Umbilical cord (tissue), 1 donor: ENCODE measurements at regions not wholly inside any gene's neighbourhood (a gene's known extent, or its start where the extent isn't known, plus 50 kb on each side); places are given as distances from the start of the nearest gene placed in this dataset.

Experiments used
- DNase-seq: peaks from one replicate; pipeline ENCODE4 v3.0.0-alpha.2; 2015; ENCODE audit warnings: low spot score

DNA sequence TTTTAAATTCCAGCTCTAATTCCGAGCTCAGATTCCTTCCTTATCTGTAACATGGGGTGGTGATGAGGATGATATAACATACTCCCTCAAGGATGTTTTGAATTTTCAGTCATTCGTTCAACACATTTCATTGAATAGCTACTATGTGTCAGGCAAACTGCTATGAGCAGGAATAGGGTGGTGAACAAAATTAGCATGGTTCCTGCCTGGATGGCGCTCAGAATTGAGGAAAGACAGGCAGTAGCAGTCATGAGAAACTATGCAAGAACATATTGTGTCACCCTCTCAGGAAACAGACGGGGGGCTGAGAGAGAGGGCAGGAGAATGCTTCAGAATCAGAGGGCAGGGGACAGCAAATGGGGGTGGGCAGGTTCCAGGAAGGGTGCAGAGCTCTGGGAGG, 265.2 kb downstream of the NSG2 start:
- no peak for DNase-seq

DNA sequence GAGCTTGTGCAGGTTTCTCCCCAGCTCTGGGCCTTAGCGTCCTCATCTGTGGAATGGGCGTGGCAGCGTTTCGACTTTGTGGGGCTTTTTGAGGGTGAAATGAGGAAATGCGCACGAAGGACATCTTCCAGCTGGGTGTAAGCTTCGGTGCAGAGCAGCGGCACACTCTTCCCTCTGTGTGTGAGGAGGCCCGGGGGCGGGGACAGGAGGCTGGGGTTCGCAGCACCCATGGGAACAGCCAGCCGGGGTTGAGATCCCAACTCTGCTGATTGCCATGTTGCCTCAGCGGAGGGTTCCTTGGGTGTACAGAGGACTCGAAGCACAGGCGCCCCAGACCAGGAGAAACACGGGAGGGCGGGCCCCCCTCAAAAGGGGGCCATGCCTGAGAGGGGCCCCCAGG, 265.6 kb downstream of the NSG2 start:
- no peak for DNase-seq

DNA sequence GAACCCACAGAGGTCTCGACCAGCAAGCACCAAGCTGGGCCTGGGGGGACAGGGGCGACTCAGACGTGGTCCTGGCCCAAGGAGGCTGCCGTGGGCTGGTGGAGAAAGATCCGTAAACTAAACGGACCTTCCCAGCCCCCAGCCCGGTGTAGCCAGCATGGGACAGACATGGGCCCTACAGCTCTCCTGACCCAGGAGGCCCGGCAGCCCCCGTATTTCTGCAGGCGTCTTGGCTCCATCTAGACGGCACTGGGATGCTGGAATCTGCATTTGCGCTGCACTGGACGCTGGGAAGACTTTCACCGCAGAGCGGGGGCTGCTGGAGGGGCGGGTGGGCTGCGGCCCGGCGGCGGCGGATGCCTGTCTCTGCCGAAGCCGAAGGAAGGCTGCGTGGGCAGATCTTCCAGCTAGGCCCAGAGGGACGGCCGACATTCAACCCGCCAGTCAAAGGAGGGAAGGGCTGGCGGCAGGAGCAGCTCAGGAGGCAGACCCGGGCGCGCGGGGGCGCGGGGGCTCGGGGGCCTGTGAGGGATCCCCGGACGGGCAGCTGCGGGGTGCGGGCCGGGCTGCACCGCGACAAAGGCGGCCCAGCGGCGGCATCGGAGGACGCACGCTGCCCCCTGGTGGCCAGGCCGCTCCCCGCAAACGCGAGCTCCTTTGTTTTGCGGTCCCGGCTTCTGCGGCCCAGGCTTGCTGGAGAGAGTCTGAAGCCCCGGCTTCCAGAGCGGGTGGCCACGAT, 266.2 kb downstream of the NSG2 start:
- peak; percentile 49 for DNase-seq

DNA sequence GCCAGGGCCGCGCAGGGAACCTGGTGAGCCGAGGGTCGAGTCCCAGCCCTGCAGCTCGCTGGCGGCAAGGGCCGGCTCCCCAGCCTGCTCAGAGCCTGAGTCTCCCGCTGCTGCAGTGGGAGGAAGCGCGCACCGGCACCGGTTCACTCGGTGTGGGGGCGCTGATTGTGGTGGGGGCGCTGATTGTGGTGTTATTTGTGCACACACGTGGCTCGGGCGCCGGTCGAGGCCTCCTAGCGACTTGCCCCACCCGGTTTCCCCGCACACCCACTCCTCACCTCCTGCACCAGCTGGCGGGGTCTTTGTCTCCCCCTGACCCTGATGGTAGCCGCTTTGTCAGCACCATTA, 266.7 kb downstream of the NSG2 start:
- no peak for DNase-seq

DNA sequence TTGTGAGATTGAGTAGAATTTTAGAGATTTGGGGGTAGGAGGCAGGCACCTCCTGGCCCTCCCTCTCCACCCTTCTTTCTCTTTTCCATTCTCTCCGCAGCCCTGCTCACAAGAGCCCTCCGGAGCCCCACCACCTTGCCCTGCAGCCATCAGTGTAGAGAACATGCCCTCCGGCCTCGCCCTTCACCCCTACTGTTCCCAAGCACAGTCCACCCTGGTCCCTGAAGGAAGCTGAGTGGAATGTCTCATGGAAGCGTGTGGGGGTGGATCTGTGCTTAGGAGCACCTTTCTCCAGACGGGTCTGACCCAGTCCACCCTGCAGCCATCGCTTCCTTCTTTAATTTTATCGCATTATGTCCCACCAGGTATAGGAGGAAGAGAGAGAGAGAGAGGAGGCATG, 267.1 kb downstream of the NSG2 start:
- DNase-seq, result no peak

DNA sequence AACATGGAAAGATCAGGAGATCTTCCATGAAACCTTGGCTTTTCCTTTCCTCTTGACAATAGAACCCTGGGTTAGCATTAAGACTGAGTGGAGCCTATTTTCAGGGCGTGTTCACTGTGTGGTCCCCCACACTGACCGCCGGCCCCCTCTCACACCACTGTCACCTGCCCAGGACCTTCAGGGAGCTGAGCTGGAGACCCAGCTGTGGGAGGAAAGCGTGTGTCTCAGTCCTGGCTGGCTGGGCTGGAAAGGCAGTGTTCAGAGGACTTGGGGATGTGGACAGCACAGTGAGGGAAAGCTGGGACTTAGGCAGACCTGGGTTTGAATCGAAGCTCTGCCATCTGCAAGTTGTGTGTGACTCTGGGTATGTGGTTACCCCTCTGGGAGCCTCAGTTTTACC, 268.1 kb downstream of the NSG2 start:
- no peak for DNase-seq

DNA sequence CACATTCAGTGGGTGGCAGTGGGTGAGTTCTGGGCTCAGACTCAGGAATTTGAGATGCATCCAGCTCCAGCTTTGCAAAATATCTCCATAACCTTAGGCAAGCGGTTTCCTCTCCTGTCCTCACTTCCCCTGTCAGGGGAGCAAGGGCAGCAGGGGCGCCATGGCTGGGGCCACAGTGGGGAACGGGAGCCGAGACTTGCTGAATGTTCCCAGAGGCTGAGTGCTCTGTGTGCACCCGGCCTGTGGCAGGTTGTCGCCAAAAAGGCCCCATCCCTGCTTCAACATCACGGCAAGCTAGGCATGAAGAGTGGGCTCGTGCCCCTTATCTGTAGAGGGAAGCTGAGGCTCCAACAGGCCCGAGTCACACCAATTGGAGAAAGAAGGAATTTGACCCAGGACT, 268.8 kb downstream of the NSG2 start:
- no peak for DNase-seq

DNA sequence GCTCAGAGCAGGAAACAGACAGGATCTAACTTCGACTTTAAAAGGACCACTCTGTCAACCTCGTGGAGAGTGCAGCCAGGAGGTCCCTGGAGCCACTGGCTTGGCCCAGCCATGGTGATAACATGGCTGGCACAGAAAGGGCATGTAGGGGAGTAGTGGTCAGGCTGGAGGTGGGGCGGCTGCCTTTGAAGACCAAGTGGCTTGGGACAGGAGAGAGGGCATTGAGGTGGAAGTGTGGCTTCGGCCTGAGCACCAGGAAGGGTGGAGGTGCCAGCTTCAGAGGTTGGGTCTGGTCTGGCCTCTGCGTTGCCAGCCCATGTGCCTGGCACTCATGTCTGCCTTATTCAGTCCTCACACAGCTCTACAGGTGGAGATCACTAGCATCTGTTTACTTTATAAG, 270.0 kb downstream of the NSG2 start:
- no peak for DNase-seq

DNA sequence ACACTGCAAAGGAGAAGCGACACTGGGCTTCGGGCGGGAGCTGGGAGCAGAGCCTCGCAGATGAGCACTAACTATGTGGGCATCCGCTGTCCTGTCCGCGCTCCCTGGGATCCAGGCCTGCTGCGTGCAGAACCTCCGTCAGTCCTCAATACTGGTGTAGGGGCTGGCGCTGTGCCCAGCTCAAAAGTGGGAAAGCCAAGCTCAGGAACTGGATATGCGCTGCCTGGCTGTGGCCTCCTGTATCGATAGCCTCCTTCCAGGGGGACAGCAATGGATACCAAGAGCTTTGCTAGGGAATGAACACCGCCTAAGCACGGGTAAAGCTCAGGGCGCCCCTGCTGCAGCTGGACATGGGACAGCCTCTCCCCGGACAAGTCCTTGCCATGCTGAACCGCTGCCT, 270.4 kb downstream of the NSG2 start:
- DNase-seq, result no peak

DNA sequence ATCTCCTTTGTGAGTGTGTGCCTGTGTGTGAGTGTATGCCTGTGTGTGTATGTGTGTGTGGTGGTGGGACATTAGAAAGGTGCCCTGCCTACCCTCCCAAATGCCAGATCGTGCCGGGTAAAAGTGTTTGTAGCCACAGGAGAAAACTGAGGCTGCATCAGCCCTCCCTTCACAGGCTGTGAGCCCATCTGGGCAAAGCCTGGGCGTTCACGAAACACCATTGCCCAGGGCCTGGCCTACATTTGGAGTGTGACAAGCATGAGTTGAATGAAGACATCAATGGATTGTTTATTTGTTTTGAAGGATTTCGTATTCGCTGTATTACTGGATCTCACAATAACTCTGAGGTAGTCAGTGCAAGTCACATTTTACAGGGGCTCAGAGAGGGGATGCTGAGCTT, 270.8 kb downstream of the NSG2 start:
- DNase-seq, result no peak

DNA sequence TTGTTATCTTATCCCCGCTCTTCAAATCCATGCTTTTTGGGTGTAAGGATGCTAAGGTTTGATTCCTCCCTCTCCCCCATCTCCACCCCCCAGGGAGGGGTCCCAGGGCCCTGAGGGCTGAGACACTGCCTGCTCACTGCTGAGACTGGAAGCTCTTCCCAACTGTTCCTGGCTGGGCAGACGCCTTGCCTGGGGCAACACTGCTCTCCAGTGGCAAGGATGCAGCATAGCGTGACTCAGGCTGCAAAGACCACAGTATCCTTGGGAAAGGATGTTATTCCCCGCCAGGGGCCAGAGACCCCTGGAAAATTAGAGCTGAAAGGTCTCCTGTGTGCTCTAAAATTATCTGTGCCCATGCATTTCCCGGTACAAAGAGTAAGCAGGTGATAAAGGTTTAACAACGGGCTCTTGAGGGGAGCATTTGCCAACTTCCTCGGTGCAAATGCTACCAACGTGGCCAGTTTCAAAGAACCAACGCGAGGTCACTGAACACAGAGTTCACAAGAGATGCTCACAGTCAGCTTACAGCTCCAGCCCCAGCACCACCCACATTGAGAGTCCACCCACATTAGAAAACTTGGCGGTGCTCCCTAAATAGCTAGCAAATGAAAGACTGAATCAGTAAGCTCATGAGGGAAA, 271.9 kb downstream of the NSG2 start:
- DNase-seq, result peak; percentile 57

DNA sequence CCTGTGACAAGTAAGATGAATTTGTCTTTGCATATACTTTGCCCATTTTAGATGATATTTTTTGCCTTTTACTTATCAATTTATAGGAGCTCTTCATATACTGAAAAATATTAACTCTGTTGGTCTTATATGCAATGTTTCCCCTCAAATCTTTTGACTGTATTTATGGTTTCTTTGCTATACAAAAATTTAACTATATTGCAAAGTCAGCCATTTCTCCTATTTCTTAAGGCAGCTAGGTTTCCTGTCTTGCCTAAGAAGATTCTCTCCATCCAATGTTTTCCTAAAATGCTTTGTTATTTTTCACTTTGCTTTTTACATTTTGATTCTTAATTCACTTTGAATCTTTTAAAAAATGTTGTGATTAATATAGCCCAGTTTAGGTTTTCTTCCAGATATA, 273.1 kb downstream of the NSG2 start:
- DNase-seq, result no peak

DNA sequence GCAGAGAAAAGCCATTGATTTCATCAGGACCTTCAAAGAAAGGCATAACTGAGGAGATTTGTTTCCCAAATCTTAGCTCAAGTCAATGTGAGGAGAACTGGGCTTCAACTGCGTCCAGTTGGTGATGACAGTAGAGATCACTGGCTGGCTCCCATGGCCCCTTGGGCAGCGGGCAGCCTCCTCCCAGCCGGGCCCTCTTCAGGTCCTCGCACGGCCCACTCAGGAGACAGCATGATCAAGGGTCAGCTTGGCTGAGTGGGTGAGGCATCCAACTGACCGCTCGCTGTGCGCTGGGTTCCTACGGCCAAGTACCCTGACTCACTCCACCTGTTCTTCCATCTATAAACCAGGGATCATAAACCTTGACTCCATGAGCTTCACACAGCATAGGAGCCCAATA, 274.0 kb downstream of the NSG2 start:
- no peak for DNase-seq

DNA sequence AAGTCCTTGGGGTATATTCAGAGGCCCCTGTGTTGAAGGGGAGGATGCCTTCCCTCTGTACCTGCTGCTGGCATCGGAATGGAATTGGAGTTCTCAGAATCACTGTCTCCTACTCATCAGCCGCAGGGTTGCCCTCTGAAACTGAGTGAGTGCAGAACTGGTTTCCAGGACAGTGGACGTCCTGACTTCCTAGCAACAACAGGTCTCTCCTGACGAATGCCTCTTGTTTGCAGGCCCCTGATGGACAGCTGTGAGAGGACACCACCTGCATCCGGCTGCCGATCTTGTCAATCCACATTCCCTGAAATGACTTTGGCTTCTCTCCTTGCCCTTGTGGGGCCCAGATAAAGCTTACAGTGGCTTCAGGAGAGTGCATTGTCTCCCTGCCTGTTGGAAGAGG, 274.5 kb downstream of the NSG2 start:
- DNase-seq, result no peak

DNA sequence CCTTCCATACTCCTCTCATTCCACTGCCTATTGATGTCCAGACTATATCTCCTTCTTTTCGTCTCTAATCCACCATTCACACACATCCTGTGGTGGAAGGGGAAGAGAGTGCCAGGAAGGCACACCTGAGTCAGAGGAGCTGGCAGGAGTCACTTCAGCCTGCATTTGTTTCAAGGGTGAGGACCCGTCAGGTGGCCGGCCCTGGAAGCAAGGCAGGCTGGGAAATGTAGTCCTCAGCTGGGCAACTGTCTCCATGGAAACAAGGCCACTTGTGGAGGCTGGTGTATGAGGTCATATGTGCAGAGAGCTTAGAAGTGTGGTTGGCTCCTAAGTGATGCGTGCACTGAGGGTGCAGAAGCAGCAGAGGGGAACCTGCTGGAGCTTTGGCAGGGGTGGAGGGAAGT, 278.4 kb downstream of the NSG2 start:
- no peak for DNase-seq

DNA sequence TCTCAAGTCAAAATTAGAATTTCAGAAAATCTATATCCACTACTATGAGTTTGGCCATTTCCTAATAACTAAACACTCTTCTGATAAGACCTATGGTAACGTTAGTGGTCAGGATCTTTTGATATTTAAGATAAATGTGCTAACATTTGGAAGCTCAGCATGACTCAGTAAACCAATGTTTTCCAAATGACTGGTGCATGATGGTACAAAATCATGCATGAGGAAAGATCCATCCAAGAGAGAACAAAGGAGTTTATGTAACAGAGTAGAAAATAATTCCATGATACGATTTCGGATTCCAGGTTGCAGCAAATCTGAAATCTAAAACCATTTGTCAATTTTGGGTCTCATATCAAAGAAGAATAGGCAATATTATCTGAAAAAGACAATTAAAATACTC, 279.2 kb downstream of the NSG2 start:
- no peak for DNase-seq

DNA sequence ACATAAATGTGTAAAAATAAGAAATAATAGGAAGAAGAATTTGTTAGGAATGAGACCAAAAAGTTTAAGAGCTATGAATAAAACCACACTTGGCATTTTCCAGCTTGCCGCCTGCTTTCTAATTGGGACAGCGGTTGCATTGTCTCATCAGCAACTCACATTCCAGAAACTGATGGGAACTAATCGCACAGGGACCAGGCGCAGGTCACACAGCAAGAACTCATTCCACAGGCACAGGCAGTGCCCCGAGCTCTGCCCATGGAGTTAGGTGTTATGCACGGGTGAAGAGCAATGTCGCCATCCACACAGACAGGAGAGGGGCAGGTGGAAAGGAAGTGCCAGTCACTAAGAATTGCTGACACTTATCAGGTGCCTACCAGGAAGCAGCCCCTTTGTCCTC, 279.9 kb downstream of the NSG2 start:
- no peak for DNase-seq

DNA sequence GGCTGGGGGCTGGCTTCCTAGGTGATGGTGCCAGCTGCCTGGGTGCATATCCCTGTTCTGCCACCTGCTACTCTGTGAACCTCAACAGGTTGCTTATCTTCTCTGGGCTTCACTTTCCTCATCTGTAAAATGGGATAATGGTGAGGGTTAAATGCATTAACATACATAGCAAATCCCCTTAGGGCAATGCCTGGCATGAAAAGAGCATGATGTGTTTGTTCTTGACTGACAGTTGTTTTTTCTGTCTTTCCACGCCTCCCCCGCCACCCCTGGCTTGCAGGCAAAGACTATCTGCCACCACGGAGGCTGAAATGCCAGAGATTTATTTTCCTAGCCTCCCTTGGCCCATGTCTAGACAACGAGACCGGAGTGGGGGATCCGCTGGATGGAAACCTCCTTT, 280.5 kb downstream of the NSG2 start:
- DNase-seq, result no peak

DNA sequence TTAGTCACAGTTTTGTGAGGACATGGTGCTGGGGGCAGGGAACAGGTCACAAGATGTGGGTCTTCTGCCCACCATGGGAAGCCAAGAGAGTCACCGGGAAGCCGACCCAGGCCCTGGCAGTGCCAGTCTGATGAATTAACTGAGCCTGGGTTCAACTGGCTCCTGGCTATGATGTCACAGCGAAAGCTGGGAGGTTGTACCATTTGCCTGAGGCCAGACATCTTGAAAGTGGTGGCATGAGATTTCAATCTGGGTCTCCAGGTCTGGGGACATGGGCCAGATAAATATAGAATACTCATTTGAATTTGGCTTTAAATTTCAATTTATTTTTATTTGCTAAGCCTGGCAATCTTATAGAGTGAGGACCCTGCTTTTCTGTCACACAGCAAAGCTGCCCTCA, 280.9 kb downstream of the NSG2 start:
- DNase-seq, result no peak

DNA sequence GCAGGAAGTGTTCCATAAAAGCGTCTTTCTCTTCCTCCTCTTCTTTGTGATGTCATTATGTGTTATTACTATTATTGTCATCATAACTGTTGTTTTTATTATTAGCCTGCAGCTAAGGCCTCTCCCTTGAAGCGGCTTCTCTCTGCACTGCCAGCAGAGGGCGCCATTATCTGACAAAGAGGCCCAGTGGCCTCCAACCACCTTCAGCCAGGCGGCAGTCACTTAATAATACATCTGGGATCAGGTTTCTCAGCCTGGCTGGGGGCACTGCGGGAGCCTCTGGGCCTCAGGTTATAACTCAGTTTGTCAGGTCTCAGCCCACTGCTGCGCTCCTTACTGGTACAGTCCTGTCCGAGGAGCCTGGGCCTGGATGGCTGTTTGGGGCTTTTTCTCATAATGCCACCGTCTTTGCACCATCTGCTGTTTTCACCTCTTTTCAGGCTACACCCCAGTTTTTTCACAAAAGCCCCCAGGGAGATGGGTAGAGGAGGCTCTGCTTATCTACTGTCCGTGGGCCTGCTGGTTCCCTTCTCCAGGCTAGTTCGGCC, 281.9 kb downstream of the NSG2 start:
- DNase-seq, result peak; percentile 63

DNA sequence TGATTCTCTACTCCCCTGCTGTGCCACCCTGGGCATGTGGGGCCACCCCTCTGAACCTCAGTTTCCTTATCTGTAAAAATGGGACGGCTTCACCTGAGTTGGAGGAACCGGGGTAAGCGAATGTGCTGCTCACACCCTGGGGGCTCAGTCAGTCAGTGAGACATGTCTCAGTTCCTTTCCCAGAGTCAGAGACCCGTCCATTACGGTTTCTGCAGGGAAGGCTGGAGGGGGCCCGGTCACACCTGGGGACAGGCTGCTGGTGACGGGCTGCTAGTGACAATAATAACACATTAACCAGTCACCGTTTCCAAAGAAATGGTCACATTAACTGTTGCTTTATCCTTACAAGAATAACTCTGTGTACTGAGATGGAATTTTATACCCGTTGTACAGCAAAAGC, 282.4 kb downstream of the NSG2 start:
- DNase-seq, result no peak

DNA sequence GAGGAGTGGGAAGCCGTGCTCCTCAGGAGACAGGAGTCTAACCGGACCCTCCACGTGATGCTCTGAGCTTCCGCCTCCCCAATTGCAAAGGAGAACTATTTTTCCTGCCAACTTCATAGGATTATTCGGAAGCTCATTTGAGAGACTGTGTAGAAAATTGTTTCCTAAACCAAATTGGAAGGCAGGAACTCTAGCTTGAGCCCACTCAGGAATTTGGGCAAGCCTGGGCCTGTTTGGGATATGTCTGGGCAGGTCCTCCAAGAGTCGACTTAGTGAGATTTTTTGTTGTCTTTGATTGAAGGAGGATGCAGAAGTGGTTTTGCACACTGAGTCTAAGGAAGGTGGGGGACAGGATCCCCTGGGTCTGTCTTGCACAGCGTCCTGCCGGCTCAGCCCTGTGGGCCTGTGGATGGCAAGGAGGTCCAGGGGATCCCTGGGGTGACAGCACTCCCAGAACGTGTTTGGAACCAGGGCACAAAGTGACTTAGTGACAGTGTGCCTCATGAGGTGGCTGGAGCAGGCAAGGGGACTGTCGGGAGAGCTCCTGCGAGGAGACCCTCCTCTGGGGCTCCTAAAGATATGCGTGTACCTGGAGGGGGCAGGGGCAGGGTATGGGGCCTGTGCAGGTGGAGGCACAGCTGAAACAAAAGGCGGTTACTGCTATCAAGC, 283.3 kb downstream of the NSG2 start:
- peak; percentile 79 for DNase-seq

DNA sequence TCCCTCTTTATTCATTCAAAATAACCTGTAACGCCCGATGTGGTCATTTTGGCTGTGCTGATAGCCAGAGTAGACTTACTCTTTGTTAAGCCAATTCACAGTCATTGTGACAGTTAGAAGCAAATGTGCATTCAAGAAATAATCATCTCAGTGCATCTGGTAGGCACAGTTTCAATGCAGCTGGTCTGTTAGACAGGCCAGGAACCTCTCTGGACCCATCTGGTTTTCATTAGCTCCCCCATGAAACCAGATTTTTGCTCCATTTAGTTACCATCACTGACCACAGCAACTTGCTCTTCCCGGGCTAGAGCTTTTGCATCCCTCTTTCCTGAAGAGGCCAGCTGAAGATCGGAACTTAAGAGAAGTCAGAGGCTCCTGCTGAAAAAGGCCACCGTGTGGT, 284.2 kb downstream of the NSG2 start:
- no peak for DNase-seq
